ENCODE measurements at regions not wholly inside any gene's neighbourhood (a gene's known extent, or its start where the extent isn't known, plus 50 kb on each side); places are given as distances from the start of the nearest gene placed in this dataset.

GRCh38 chr6:15061180-15061641 is 184.7 kb upstream of the JARID2 start (continued):
- TF ChIP-seq CTCF (IDR thresholded peaks at IDR 0.05 in 2 of 3, conservative IDR thresholded peaks at IDR 0.05 in 1 of 3; ENCODE audit: borderline replicate concordance in 1 of 3, insufficient read depth in 1 of 3, low read depth in 2 of 3, low read length in 2 of 3) (no peak), FOSL1 (IDR thresholded peaks at IDR 0.05; ENCODE audit: low read depth) (no peak), SIN3A (IDR thresholded peaks at IDR 0.05; ENCODE audit: low read depth) (no peak), ATF3 (IDR thresholded peaks at IDR 0.05) (no peak), ELF1 (IDR thresholded peaks at IDR 0.05; ENCODE audit: borderline replicate concordance, low read depth) (no peak), EZH2 (IDR thresholded peaks at IDR 0.05) (no peak), TCF7L2 (IDR thresholded peaks at IDR 0.05; ENCODE audit: borderline replicate concordance, extremely low read depth, insufficient read depth, insufficient read length) (no peak)

- intact Hi-C loops (cut with micrococcal nuclease): no loop called here
- Histone ChIP-seq H3K9ac (ENCODE audit: low read length) (no peak overlapping the region), H3K4me2 (ENCODE audit: low read length) (no peak overlapping the region), H2AFZ (ENCODE audit: low read depth, low read length, poor library complexity, severe bottlenecking) (no peak overlapping the region), H3K9me2 (ENCODE audit: insufficient read depth) (no peaks in the 10 kb centered on the region), H3K9me3 (ENCODE audit: control insufficient read depth in 1 of 2, insufficient read depth in 1 of 2, low read depth in 1 of 2, low read length in 2 of 2) (peaks cover 0 to 9% of the 10 kb centered on the region in 2 experiments; a peak in 1 of 4 replicates), H3K79me2 (ENCODE audit: insufficient read depth, low read length) (no peaks in the 10 kb centered on the region), H4K20me1 (ENCODE audit: insufficient read depth) (no peaks in the 10 kb centered on the region), H3K4me3 (replicated peaks in 1 of 2; ENCODE audit: low read depth in 1 of 2, low read length in 2 of 2) (no peak overlapping the region), H3K36me3 (ENCODE audit: control insufficient read depth in 1 of 2, insufficient read depth in 2 of 2, low read length in 2 of 2) (no peaks in the 10 kb centered on the region), H3K27me3 (ENCODE audit: insufficient read depth, low read length) (no peaks in the 10 kb centered on the region), H3K27ac (ENCODE audit: low read depth, low read length) (no peak overlapping the region), H3K4me1 (ENCODE audit: control insufficient read depth in 1 of 2, insufficient read depth in 2 of 2, low read length in 2 of 2) (peaks cover 0 to 18% of the 10 kb centered on the region in 2 experiments; a peak in 2 of 4 replicates)
- CTCF ChIA-PET: no interaction called here
- POLR2A ChIA-PET: no interaction called here
- ATAC-seq: no peak
- no TSS peak for BruUV-seq (replicated peaks)
- DNase-seq (ENCODE audit: low read depth, low spot score): no peak
- RAD21 ChIA-PET (ENCODE audit: low non-redundant PET in 1 of 2, low total read pairs in 2 of 2, uncharacterized antibody in 2 of 2, unreplicated experiment in 2 of 2): no interaction called here
- TF ChIP-seq ZFX (IDR thresholded peaks at IDR 0.05): no peak
- no peak for TF ChIP-seq CTCF (IDR thresholded peaks at IDR 0.05 in 2 of 3, conservative IDR thresholded peaks at IDR 0.05 in 1 of 3; ENCODE audit: borderline replicate concordance in 1 of 3, insufficient read depth in 1 of 3, low read depth in 2 of 3, low read length in 2 of 3)
- no peak for TF ChIP-seq EZH2 (IDR thresholded peaks at IDR 0.05)
- no peak for TF ChIP-seq ATF3 (IDR thresholded peaks at IDR 0.05)
- no peak for TF ChIP-seq YY1 (IDR thresholded peaks at IDR 0.05; ENCODE audit: extremely low read depth, insufficient replicate concordance, low read depth, low read length)
- TF ChIP-seq SRF (IDR thresholded peaks at IDR 0.05; ENCODE audit: low read depth): no peak
- no peak for TF ChIP-seq ZNF274 (IDR thresholded peaks at IDR 0.05; ENCODE audit: low read depth, low read length)
- TF ChIP-seq REST (IDR thresholded peaks at IDR 0.05; ENCODE audit: low read depth): no peak
- no peak for TF ChIP-seq SIN3A (IDR thresholded peaks at IDR 0.05; ENCODE audit: low read depth)
- TF ChIP-seq FOSL1 (IDR thresholded peaks at IDR 0.05; ENCODE audit: low read depth): no peak
- no peak for TF ChIP-seq CEBPB (IDR thresholded peaks at IDR 0.05; ENCODE audit: low read depth)
- no peak for TF ChIP-seq JUND (IDR thresholded peaks at IDR 0.05)
- TF ChIP-seq EZH2phosphoT487 (IDR thresholded peaks at IDR 0.05; ENCODE audit: borderline replicate concordance): no peak
These were observed 183.9 kb upstream of the JARID2 start for GRCh38 chr6:15061908-15062515.

Data from HCT116 (cell line).